HG02884 (cell line): ENCODE measurements at regions not wholly inside any gene's neighbourhood (a gene's known extent, or its start where the extent isn't known, plus 50 kb on each side); places are given as distances from the start of the nearest gene placed in this dataset.

Experiments used
- ATAC-seq: cut with Tn5 transposase; IDR thresholded peaks from one replicate; pipeline ENCODE4 v1.9.1; 2021; ENCODE audit warnings: mild to moderate bottlenecking, moderate library complexity; ENCODE audit not compliant: unreplicated experiment

GRCh38 chr1:83015163-83015562 lies 983.8 kb downstream of the TTLL7 start:
- ATAC-seq = no peak

- no peak for ATAC-seq
These were observed 986.0 kb downstream of the TTLL7 start for GRCh38 chr1:83012950-83013349.

GRCh38 chr1:83011265-83011664 lies 987.7 kb downstream of the TTLL7 start:
- ATAC-seq = no peak

GRCh38 chr1:83006271-83006670 lies 992.7 kb downstream of the TTLL7 start:
- no peak for ATAC-seq

- no peak for ATAC-seq
These were observed 998.6 kb downstream of the TTLL7 start for GRCh38 chr1:83000286-83000685.

GRCh38 chr1:82995951-82996350 lies 1003.0 kb downstream of the TTLL7 start:
- no peak for ATAC-seq

- no peak for ATAC-seq
These were observed 1004.2 kb downstream of the TTLL7 start for GRCh38 chr1:82994616-82995263.

- ATAC-seq = no peak
These were observed 1007.4 kb downstream of the TTLL7 start for GRCh38 chr1:82991569-82991968.

- ATAC-seq = peak; percentile 99
These were observed 1019.2 kb downstream of the TTLL7 start for GRCh38 chr1:82979593-82980236.

GRCh38 chr1:82978461-82979324 lies 1020.2 kb downstream of the TTLL7 start:
- no peak for ATAC-seq

- ATAC-seq = no peak
These were observed 1025.9 kb downstream of the TTLL7 start for GRCh38 chr1:82972841-82973553.

GRCh38 chr1:82969340-82969739 lies 1029.6 kb downstream of the TTLL7 start:
- ATAC-seq = no peak

- ATAC-seq = no peak
These were observed 1036.3 kb downstream of the TTLL7 start for GRCh38 chr1:82962658-82963057.

GRCh38 chr1:82950606-82951200 lies 1048.2 kb downstream of the TTLL7 start:
- ATAC-seq = no peak

- no peak for ATAC-seq
These were observed 1050.5 kb downstream of the TTLL7 start for GRCh38 chr1:82948386-82948785.

- ATAC-seq = no peak
These were observed 1051.7 kb downstream of the TTLL7 start for GRCh38 chr1:82947278-82947677.

- ATAC-seq = no peak
These were observed 1052.8 kb downstream of the TTLL7 start for GRCh38 chr1:82946096-82946605.

- ATAC-seq = no peak
These were observed 1054.1 kb downstream of the TTLL7 start for GRCh38 chr1:82944822-82945221.

GRCh38 chr1:82934074-82934473 lies 1064.9 kb downstream of the TTLL7 start:
- no peak for ATAC-seq

GRCh38 chr1:82932727-82933126 lies 1066.2 kb downstream of the TTLL7 start:
- no peak for ATAC-seq

GRCh38 chr1:82932207-82932606 lies 1066.7 kb downstream of the TTLL7 start:
- no peak for ATAC-seq
